GM12865 (cell line): ENCODE measurements at regions not wholly inside any gene's neighbourhood (a gene's known extent, or its start where the extent isn't known, plus 50 kb on each side); places are given as distances from the start of the nearest gene placed in this dataset.
"Not testable (repeated sequence)": the region's sequence is repeated elsewhere in the genome, so short reads cannot be mapped to it uniquely, and the experiment has no call there.

Source experiments
- DNase-seq: peaks from one replicate; pipeline ENCODE4 v3.0.0; 2010; ENCODE audit warnings: low read depth
- H3K4me3 ChIP-seq: 2 replicates; pipeline ENCODE4 v1.5.1; 2011; ENCODE audit warnings: mild to moderate bottlenecking, low read depth, low read length, control low read depth
- CTCF ChIP-seq: IDR thresholded peaks from 2 replicates; pipeline ENCODE4 v1.5.1; 2011; ENCODE audit warnings: low read length, control low read depth, low read depth, inconsistent platforms; ENCODE audit not compliant: insufficient read depth; ENCODE audit errors: missing control alignments

GRCh38 chr13:111584101-111584672 is 263.7 kb downstream of the TEX29 start:
- TF ChIP-seq CTCF, result no peak
- DNase-seq, result no peak
- H3K4me3 ChIP-seq, result no peak overlapping the region

- no peak overlapping the region for H3K4me3 ChIP-seq
- no peak for TF ChIP-seq CTCF
- DNase-seq, result no peak
Observed at GRCh38 chr13:111584870-111585269, 264.4 kb downstream of the TEX29 start.

GRCh38 chr13:111586291-111586690 is 265.8 kb downstream of the TEX29 start:
- no peak overlapping the region for H3K4me3 ChIP-seq
- TF ChIP-seq CTCF, result no peak
- DNase-seq, result no peak

GRCh38 chr13:111587249-111587648 is 266.8 kb downstream of the TEX29 start:
- DNase-seq, result no peak
- no peak for TF ChIP-seq CTCF
- H3K4me3 ChIP-seq, result no peak overlapping the region

- no peak for DNase-seq
- no peak for TF ChIP-seq CTCF
- H3K4me3 ChIP-seq, result no peak overlapping the region
Observed at GRCh38 chr13:111589321-111589720, 268.9 kb downstream of the TEX29 start.

- DNase-seq, result no peak
- no peak overlapping the region for H3K4me3 ChIP-seq
- TF ChIP-seq CTCF, result no peak
Observed at GRCh38 chr13:111589992-111590391, 269.6 kb downstream of the TEX29 start.

GRCh38 chr13:111590796-111591195 is 270.4 kb downstream of the TEX29 start:
- H3K4me3 ChIP-seq, result no peak overlapping the region
- no peak for TF ChIP-seq CTCF
- DNase-seq, result no peak

GRCh38 chr13:111593490-111593889 is 273.0 kb downstream of the TEX29 start:
- not testable (repeated sequence) for DNase-seq, H3K4me3 ChIP-seq
